CD14-positive monocyte (primary cell): ENCODE measurements at regions not wholly inside any gene's neighbourhood (a gene's known extent, or its start where the extent isn't known, plus 50 kb on each side); places are given as distances from the start of the nearest gene placed in this dataset.

ENCODE experiments used
- DNase-seq, 3 donors: peaks; one replicate each; pipeline ENCODE4 v3.0.0-alpha.2; 2011 to 2022
- H2AFZ ChIP-seq: 2 replicates; pipeline ENCODE4 v1.6.0; 2012; ENCODE audit warnings: mild to moderate bottlenecking, low read depth, low read length, inconsistent platforms; ENCODE audit not compliant: insufficient read depth, poor library complexity, severe bottlenecking
- H3K27ac ChIP-seq, 2 donors: 1 replicate in 1 of 2; 2 replicates in 1 of 2; pipeline ENCODE4 v1.5.1; 2012 to 2013; ENCODE audit warnings: low read length in 2 of 2, control low read depth in 1 of 2, inconsistent platforms in 1 of 2, low read depth in 1 of 2, mild to moderate bottlenecking in 1 of 2
- H3K27me3 ChIP-seq, 2 donors: one replicate each; pipeline versions ENCODE4 v1.6.0 to v1.6.1; 2011 to 2013; ENCODE audit warnings: low read length in 2 of 2; ENCODE audit not compliant: control insufficient read depth in 2 of 2, insufficient read depth in 2 of 2
- H3K36me3 ChIP-seq, 2 donors: replicated peaks in 1 of 2; 1 replicate in 1 of 2; 2 replicates in 1 of 2; pipeline versions ENCODE4 v1.5.1 to v1.6.1; 2012 to 2013; ENCODE audit warnings: low read length in 2 of 2, control low read depth in 1 of 2, inconsistent platforms in 1 of 2, mild to moderate bottlenecking in 1 of 2; ENCODE audit not compliant: insufficient read depth in 2 of 2, control insufficient read depth in 1 of 2
- H3K4me1 ChIP-seq, 2 donors: 1 replicate in 1 of 2; 2 replicates in 1 of 2; pipeline versions ENCODE4 v1.5.1 to v1.6.1; 2012 to 2013; ENCODE audit warnings: low read length in 2 of 2, control low read depth in 1 of 2, inconsistent platforms in 1 of 2, mild to moderate bottlenecking in 1 of 2, moderate library complexity in 1 of 2; ENCODE audit not compliant: insufficient read depth in 2 of 2, control insufficient read depth in 1 of 2
- H3K4me2 ChIP-seq: replicated peaks from 2 replicates; pipeline ENCODE3; 2012; ENCODE audit warnings: low read length, moderate library complexity, mild to moderate bottlenecking; ENCODE audit not compliant: poor library complexity, severe bottlenecking; ENCODE audit errors: extremely low read depth
- H3K4me3 ChIP-seq, 3 experiments: fragments of 200-600 bp in 1 of 3; sonication (generic) in 1 of 3; replicated peaks in 1 of 3; 1 replicate in 2 of 3; 2 replicates in 1 of 3; pipeline ENCODE4 v1.5.1; 2011 to 2013; ENCODE audit warnings: low read length in 3 of 3, mild to moderate bottlenecking in 3 of 3, control low read depth in 2 of 3, low read depth in 2 of 3, inconsistent platforms in 1 of 3, moderate library complexity in 1 of 3
- H3K79me2 ChIP-seq: 2 replicates; pipeline ENCODE4 v1.6.0; 2012; ENCODE audit warnings: mild to moderate bottlenecking, control low read depth, inconsistent platforms, low read length, moderate library complexity; ENCODE audit not compliant: insufficient read depth
- H3K9ac ChIP-seq: 2 replicates; pipeline ENCODE4 v1.6.0; 2017; ENCODE audit warnings: low read length, mild to moderate bottlenecking; ENCODE audit not compliant: insufficient read depth, poor library complexity, severe bottlenecking
- H3K9me3 ChIP-seq, 2 donors: replicated peaks in 1 of 2; 1 replicate in 1 of 2; 2 replicates in 1 of 2; pipeline versions ENCODE4 v1.5.1 to v1.6.1; 2012 to 2013; ENCODE audit warnings: low read length in 2 of 2, control low read depth in 1 of 2; ENCODE audit not compliant: control insufficient read depth in 1 of 2, insufficient read depth in 1 of 2
- H4K20me1 ChIP-seq: 2 replicates; pipeline ENCODE4 v1.6.0; 2012; ENCODE audit warnings: mild to moderate bottlenecking, low read length, control low read depth, moderate library complexity; ENCODE audit not compliant: insufficient read depth
- H3K27ac Mint-ChIP-seq, 7 donors: one replicate each; pipeline ENCODE4 v1.8.0; 2020; ENCODE audit warnings: mild to moderate bottlenecking in 7 of 7, mixed read lengths in 7 of 7, moderate library complexity in 6 of 7, inconsistent platforms in 2 of 7
- H3K27me3 Mint-ChIP-seq, 3 donors: one replicate each; pipeline ENCODE4 v1.8.0; 2021 to 2022; ENCODE audit warnings: low read depth in 3 of 3, mild to moderate bottlenecking in 3 of 3, mixed read lengths in 3 of 3, moderate library complexity in 3 of 3, inconsistent platforms in 1 of 3
- H3K36me3 Mint-ChIP-seq, 2 donors: one replicate each; pipeline ENCODE4 v1.8.0; 2020; ENCODE audit warnings: mixed read lengths in 2 of 2, inconsistent platforms in 1 of 2, mild to moderate bottlenecking in 1 of 2
- H3K4me1 Mint-ChIP-seq: one replicate; pipeline ENCODE4 v1.8.0; 2020; ENCODE audit warnings: mild to moderate bottlenecking, mixed read lengths
- H3K4me3 Mint-ChIP-seq, 2 donors: one replicate each; pipeline ENCODE4 v1.8.0; 2020; ENCODE audit warnings: mild to moderate bottlenecking in 2 of 2, mixed read lengths in 2 of 2, moderate library complexity in 1 of 2
- H3K9me3 Mint-ChIP-seq, 7 donors: one replicate each; pipeline ENCODE4 v1.8.0; 2020 to 2022; ENCODE audit warnings: mixed read lengths in 7 of 7, mild to moderate bottlenecking in 6 of 7, moderate library complexity in 6 of 7, inconsistent platforms in 2 of 7
- WGBS: methylation state at CpG from one replicate; pipeline ENCODE4 v1.1.5; 2013; ENCODE audit warnings: missing lambda C conversion rate; ENCODE audit not compliant: insufficient coverage; 5-methylcytosine and 5-hydroxymethylcytosine counted together
- intact Hi-C, 2 donors: fragments of 100-400 bp; cut with micrococcal nuclease; formaldehyde crosslinking; loops; one replicate each; pipeline versions ENCODE4 v1.15.0 to v1.15.1; 2023
- TF ChIP-seq, protein P1 (sequence below): fragments of 200-600 bp; IDR thresholded peaks from one replicate; pipeline ENCODE4 v1.8.0; 2022; ENCODE audit warnings: antibody characterized with exemption, mild to moderate bottlenecking

DNA sequence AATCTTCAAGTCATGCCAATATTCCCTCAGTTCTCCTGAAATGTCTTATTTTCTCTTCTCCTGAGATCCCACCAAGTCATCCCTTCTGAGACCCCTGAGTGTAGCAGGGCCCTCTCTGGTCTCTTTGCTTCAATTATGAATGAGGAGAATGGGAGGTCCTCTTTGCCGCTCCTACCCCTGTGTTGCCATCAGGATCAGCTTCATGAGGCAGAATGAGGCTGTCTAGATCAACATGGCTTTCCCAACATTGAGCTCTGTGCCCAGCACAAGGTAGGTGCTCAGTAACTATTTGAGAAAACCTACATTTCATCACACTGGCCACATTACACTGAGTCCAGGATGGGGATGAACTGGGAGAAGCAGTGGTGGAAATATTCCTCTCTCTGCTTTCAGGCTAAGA is 107.2 kb downstream of the ZNF280B start:
- no peaks in the 10 kb centered on the region for H3K9me3 Mint-ChIP-seq

DNA sequence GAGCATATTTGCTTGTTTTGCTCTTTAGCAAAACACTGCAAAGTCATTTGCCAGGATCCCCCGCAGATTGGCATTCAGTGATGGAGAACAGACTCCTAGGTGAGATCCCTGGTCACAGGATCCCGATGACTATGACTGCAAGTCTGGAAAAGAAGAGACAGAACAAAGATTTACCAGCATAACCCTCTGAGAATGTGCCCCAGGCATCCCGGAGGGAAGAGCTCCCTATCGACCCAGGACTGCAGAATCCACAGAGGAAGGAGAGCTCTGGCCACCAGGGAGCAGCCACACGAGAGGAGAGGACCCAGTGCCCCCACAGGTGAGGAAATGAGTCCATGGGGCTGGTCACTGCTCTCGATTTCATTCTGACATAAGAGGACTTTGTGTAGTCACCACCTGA is 105.2 kb downstream of the ZNF280B start:
- no peak overlapping the region for H3K9ac ChIP-seq
- 98% methylated on average over 4 of the region's 6 CpGs for WGBS
- no peak overlapping the region for H3K4me3 Mint-ChIP-seq
- no peaks in the 10 kb centered on the region for H3K4me1 ChIP-seq
- no peaks in the 10 kb centered on the region for H3K9me3 ChIP-seq
- H3K27ac ChIP-seq = no peak overlapping the region
- no peak overlapping the region for H3K4me3 ChIP-seq
- H2AFZ ChIP-seq = no peak overlapping the region
- H3K27me3 ChIP-seq = no peaks in the 10 kb centered on the region
- H3K27me3 Mint-ChIP-seq = peaks cover 2 to 9% (median 3%) of the 10 kb centered on the region in 3 donors
- TF ChIP-seq, protein P1, sequence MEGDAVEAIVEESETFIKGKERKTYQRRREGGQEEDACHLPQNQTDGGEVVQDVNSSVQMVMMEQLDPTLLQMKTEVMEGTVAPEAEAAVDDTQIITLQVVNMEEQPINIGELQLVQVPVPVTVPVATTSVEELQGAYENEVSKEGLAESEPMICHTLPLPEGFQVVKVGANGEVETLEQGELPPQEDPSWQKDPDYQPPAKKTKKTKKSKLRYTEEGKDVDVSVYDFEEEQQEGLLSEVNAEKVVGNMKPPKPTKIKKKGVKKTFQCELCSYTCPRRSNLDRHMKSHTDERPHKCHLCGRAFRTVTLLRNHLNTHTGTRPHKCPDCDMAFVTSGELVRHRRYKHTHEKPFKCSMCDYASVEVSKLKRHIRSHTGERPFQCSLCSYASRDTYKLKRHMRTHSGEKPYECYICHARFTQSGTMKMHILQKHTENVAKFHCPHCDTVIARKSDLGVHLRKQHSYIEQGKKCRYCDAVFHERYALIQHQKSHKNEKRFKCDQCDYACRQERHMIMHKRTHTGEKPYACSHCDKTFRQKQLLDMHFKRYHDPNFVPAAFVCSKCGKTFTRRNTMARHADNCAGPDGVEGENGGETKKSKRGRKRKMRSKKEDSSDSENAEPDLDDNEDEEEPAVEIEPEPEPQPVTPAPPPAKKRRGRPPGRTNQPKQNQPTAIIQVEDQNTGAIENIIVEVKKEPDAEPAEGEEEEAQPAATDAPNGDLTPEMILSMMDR = no peak
- no peaks in the 10 kb centered on the region for H4K20me1 ChIP-seq
- no peaks in the 10 kb centered on the region for H3K36me3 Mint-ChIP-seq
- H3K79me2 ChIP-seq = no peaks in the 10 kb centered on the region
- no peak overlapping the region for H3K27ac Mint-ChIP-seq
- no peak for DNase-seq
- H3K4me2 ChIP-seq = no peak overlapping the region
- intact Hi-C loops = no loop called here
- no peaks in the 10 kb centered on the region for H3K9me3 Mint-ChIP-seq
- H3K4me1 Mint-ChIP-seq = peaks cover 4% of the 10 kb centered on the region
- no peaks in the 10 kb centered on the region for H3K36me3 ChIP-seq

More for the DNA sequence above, 107.2 kb downstream of the ZNF280B start:
- TF ChIP-seq, protein P1 = no peak
- H3K4me3 ChIP-seq = no peak overlapping the region
- H3K4me2 ChIP-seq = no peak overlapping the region
- no peaks in the 10 kb centered on the region for H3K9me3 ChIP-seq
- H2AFZ ChIP-seq = no peak overlapping the region
- Mint-ChIP-seq H3K27ac (no peak overlapping the region), H3K27me3 (peaks cover 0 to 3% (median 1%) of the 10 kb centered on the region in 3 donors), H3K36me3 (no peaks in the 10 kb centered on the region), H3K4me1 (peaks cover 1% of the 10 kb centered on the region), H3K4me3 (no peak overlapping the region)
- H3K36me3 ChIP-seq = no peaks in the 10 kb centered on the region
- DNase-seq = no peak
- WGBS = 100% methylated on average over 1 of the region's 1 CpG
- intact Hi-C loops = no loop called here
- H4K20me1 ChIP-seq = no peaks in the 10 kb centered on the region
- no peak overlapping the region for H3K27ac ChIP-seq
- no peaks in the 10 kb centered on the region for H3K27me3 ChIP-seq
- H3K9ac ChIP-seq = no peak overlapping the region
- no peaks in the 10 kb centered on the region for H3K79me2 ChIP-seq
- H3K4me1 ChIP-seq = no peaks in the 10 kb centered on the region
